Tibial artery (tissue), 4 donors: ENCODE measurements at regions not wholly inside any gene's neighbourhood (a gene's known extent, or its start where the extent isn't known, plus 50 kb on each side); places are given as distances from the start of the nearest gene placed in this dataset.

Source experiments
- DNase-seq, 2 donors: peaks; one replicate each; pipeline ENCODE4 v3.0.0-alpha.2; 2019
- H3K27ac ChIP-seq, 2 donors: fragments of 200-600 bp; sonication (generic) in 1 of 2; 1 replicate in 1 of 2; 2 replicates in 1 of 2; pipeline ENCODE4 v1.5.1; 2018 to 2019; ENCODE audit warnings: mild to moderate bottlenecking in 1 of 2
- H3K27me3 ChIP-seq, 2 donors: fragments of 200-600 bp; sonication (generic) in 1 of 2; one replicate each; pipeline versions ENCODE4 v1.5.1 to v1.6.0; 2016 to 2019
- H3K36me3 ChIP-seq, 3 donors: fragments of 200-600 bp; sonication (generic) in 2 of 3; one replicate each; pipeline ENCODE4 v1.5.1; 2016 to 2019; ENCODE audit warnings: mild to moderate bottlenecking in 2 of 3
- H3K4me1 ChIP-seq, 4 donors: fragments of 200-600 bp; sonication (generic) in 2 of 4; 1 replicate in 3 of 4; 2 replicates in 1 of 4; pipeline ENCODE4 v1.5.1; 2016 to 2019
- H3K4me3 ChIP-seq, 2 donors: fragments of 200-600 bp; sonication (generic) in 1 of 2; 1 replicate in 1 of 2; 2 replicates in 1 of 2; pipeline ENCODE4 v1.5.1; 2018 to 2019; ENCODE audit warnings: mild to moderate bottlenecking in 2 of 2
- H3K9me3 ChIP-seq, 3 donors: fragments of 200-600 bp; sonication (generic) in 1 of 3; one replicate each; pipeline ENCODE4 v1.5.1; 2016 to 2019
- intact Hi-C: fragments of 100-400 bp; cut with DNase I; formaldehyde crosslinking; loops from one replicate; pipeline ENCODE4 v1.15.0; 2023; ENCODE audit warnings: low total_unique reads
- TF ChIP-seq, protein P1 (sequence below), 2 experiments: fragments of 200-600 bp in 1 of 2; fragments of 450-650 bp in 1 of 2; IDR thresholded peaks; one replicate each; pipeline ENCODE4 v1.5.1; 2017 to 2019; ENCODE audit warnings: antibody characterized with exemption in 2 of 2, mild to moderate bottlenecking in 1 of 2, moderate library complexity in 1 of 2

- no peaks in the 10 kb centered on the region for H3K27me3 ChIP-seq
- no peaks in the 10 kb centered on the region for H3K36me3 ChIP-seq
- H3K4me1 ChIP-seq, result no peaks in the 10 kb centered on the region
- TF ChIP-seq, protein P1, sequence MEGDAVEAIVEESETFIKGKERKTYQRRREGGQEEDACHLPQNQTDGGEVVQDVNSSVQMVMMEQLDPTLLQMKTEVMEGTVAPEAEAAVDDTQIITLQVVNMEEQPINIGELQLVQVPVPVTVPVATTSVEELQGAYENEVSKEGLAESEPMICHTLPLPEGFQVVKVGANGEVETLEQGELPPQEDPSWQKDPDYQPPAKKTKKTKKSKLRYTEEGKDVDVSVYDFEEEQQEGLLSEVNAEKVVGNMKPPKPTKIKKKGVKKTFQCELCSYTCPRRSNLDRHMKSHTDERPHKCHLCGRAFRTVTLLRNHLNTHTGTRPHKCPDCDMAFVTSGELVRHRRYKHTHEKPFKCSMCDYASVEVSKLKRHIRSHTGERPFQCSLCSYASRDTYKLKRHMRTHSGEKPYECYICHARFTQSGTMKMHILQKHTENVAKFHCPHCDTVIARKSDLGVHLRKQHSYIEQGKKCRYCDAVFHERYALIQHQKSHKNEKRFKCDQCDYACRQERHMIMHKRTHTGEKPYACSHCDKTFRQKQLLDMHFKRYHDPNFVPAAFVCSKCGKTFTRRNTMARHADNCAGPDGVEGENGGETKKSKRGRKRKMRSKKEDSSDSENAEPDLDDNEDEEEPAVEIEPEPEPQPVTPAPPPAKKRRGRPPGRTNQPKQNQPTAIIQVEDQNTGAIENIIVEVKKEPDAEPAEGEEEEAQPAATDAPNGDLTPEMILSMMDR (IDR thresholded peaks at IDR 0.05), result no peak
- intact Hi-C loops, result no loop called here
- H3K4me3 ChIP-seq, result no peak overlapping the region
- H3K9me3 ChIP-seq, result no peaks in the 10 kb centered on the region
- H3K27ac ChIP-seq, result no peak overlapping the region
- DNase-seq, result no peak
Observed at GRCh38 chr18:25842665-25843064, 247.7 kb downstream of the SS18 start.

DNA sequence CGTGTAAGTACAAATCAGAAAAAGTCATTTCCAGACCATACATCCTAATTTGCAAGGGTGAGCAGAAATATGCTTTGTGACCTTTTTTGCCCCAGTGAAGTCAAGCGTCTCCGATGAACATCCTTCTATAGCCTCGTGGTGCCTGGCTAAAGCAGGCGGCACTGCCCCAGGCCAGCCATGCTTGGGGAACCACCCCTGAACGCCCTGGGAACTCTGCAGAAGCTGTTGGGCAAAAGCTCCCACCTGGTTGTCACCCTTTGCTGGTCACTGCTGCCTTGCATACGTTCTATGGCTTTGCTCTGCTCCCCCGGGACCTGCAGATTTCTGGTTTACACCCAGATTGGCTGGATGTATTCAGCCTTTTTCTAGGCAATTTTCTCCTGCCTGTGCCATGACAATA is 256.4 kb downstream of the SS18 start:
- TF ChIP-seq, protein P1 (IDR thresholded peaks at IDR 0.05), result no peak
- Histone ChIP-seq H3K27me3 (no peaks in the 10 kb centered on the region), H3K36me3 (no peaks in the 10 kb centered on the region), H3K27ac (no peak overlapping the region), H3K4me3 (no peak overlapping the region), H3K9me3 (no peaks in the 10 kb centered on the region), H3K4me1 (peaks cover 0 to 4% (median 0%) of the 10 kb centered on the region in 4 donors)
- no peak for DNase-seq
- intact Hi-C loops, result no loop called here

DNA sequence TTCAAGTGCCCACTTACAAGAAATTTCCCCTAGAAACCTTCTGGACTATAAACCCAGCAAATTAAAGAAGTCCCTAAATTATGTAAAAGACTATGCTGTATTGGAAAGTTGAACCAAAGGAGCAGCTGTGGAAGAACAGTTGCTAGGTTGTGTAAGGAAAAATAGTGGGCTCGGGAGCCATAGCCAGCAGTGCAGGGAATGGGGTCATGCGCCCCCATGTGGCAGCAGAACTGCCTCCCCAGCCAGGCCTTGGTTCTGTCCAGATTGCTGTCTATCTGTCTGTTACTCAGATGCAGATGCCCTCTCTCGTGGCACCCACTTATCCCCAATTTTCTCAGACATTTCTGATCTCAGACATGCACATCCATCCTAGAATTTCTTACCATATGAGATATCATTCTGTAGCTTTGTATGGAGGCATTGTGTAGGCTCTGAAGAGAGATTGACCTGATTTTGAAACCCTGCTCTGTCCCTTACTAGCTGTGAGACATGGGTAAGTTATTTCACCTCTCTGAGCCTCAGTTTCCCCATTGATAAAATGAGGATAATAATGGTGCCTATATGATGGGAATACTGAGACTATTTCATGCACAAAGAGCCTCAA is 258.3 kb downstream of the SS18 start:
- no peak overlapping the region for H3K4me3 ChIP-seq
- no peak overlapping the region for H3K27ac ChIP-seq
- TF ChIP-seq, protein P1 (IDR thresholded peaks at IDR 0.05), result peak; percentile 35 to 45
- intact Hi-C loops, result no loop called here
- no peaks in the 10 kb centered on the region for H3K36me3 ChIP-seq
- peaks cover 0 to 4% (median 0%) of the 10 kb centered on the region in 4 donors for H3K4me1 ChIP-seq
- no peaks in the 10 kb centered on the region for H3K9me3 ChIP-seq
- DNase-seq, result peak in 1 of 2 donors; percentile 38
- H3K27me3 ChIP-seq, result no peaks in the 10 kb centered on the region

- Histone ChIP-seq H3K27ac (no peak overlapping the region), H3K9me3 (no peaks in the 10 kb centered on the region), H3K27me3 (no peaks in the 10 kb centered on the region), H3K4me3 (no peak overlapping the region), H3K4me1 (peaks cover 0 to 4% (median 0%) of the 10 kb centered on the region in 4 donors), H3K36me3 (no peaks in the 10 kb centered on the region)
- TF ChIP-seq, protein P1 (IDR thresholded peaks at IDR 0.05), result no peak
- intact Hi-C loops, result no loop called here
- DNase-seq, result no peak
Observed at GRCh38 chr18:25831301-25831701, 259.1 kb downstream of the SS18 start.

DNA sequence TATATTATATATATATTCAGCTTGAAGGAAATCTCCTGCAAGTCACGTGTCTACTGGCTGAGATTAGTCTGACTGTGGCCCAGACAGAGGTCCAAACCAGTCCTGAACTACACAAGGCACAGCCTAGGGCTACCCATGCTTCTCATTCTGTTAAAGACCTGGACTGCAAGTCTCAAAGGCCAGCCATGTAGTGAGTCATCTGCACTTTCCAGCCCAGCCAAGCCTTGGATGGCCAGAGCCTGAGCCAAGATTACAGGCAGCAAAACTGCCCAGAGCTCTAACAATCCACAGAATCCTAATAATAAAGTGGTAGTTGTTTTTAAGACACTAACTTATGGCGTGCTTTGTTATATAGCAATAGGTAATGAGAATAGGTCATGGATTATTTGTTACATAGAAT is 259.6 kb downstream of the SS18 start:
- H3K27me3 ChIP-seq, result no peaks in the 10 kb centered on the region
- H3K4me1 ChIP-seq, result peaks cover 0 to 4% (median 0%) of the 10 kb centered on the region in 4 donors
- no peaks in the 10 kb centered on the region for H3K36me3 ChIP-seq
- TF ChIP-seq, protein P1 (IDR thresholded peaks at IDR 0.05), result no peak
- H3K27ac ChIP-seq, result no peak overlapping the region
- intact Hi-C loops, result no loop called here
- peak; percentile 67 to 76 for DNase-seq
- no peak overlapping the region for H3K4me3 ChIP-seq
- H3K9me3 ChIP-seq, result no peaks in the 10 kb centered on the region
